ENCODE measurements at regions not wholly inside any gene's neighbourhood (a gene's known extent, or its start where the extent isn't known, plus 50 kb on each side); places are given as distances from the start of the nearest gene placed in this dataset.

GRCh38 chr18:24669502-24669901 is 209.1 kb downstream of the HRH4 start:
- H2AK5ac ChIP-seq (ENCODE audit: insufficient read length, low read length), result no peak overlapping the region
- no peak overlapping the region for H2BK120ac ChIP-seq (ENCODE audit: low read depth, low read length, poor library complexity, severe bottlenecking)
- no peak overlapping the region for H3K4ac ChIP-seq (ENCODE audit: low read depth, low read length)
- no peak overlapping the region for H4K5ac ChIP-seq (ENCODE audit: insufficient read length, low read depth, low read length)
- whole genome bisulfite sequencing (ENCODE audit: extremely low coverage, insufficient read length, low lambda C conversion rate), result no CpG with 5 or more reads among the region's 3 CpGs
- H3K4me2 ChIP-seq (ENCODE audit: insufficient read depth, insufficient read length, low read length), result no peak overlapping the region
- no peak overlapping the region for H2BK5ac ChIP-seq (ENCODE audit: insufficient read length, low read length)
- H3K23ac ChIP-seq (ENCODE audit: insufficient read length, low read depth, low read length), result no peak overlapping the region
- Mint-ChIP-seq H3K9me3 (no peaks in the 10 kb centered on the region), H3K4me1 (peaks cover 0 to 11% of the 10 kb centered on the region in 2 experiments; a peak in 2 of 4 replicates), H3K27ac (peak overlapping the region in 1 of 3 experiments; percentile 48; a peak in 1 of 7 replicates), H3K27me3 (ENCODE audit: low read depth) (no peaks in the 10 kb centered on the region), H3K4me3 (no peak overlapping the region), H3K36me3 (ENCODE audit: insufficient read depth in 1 of 3, low read depth in 3 of 3) (no peaks in the 10 kb centered on the region)
- no peak overlapping the region for H4K8ac ChIP-seq (replicated peaks; ENCODE audit: insufficient read length, low read depth, low read length)
- no peaks in the 10 kb centered on the region for H3K9me3 ChIP-seq (ENCODE audit: control insufficient read depth, low read depth, low read length)
- no peak for DNase-seq
- H3K27me3 ChIP-seq (ENCODE audit: insufficient read depth, low read length), result no peaks in the 10 kb centered on the region
- H4K20me1 ChIP-seq (ENCODE audit: control insufficient read depth, insufficient read depth, insufficient read length), result no peaks in the 10 kb centered on the region
- no peak for TF ChIP-seq CTCF (conservative IDR thresholded peaks at IDR 0.05)
- no peaks in the 10 kb centered on the region for H3K23me2 ChIP-seq (ENCODE audit: insufficient read length, low read depth, low read length, poor library complexity, severe bottlenecking)
- no peak overlapping the region for H4K91ac ChIP-seq (ENCODE audit: insufficient read length, low read depth, low read length)
- no peak overlapping the region for H3T11ph ChIP-seq (ENCODE audit: low read length)
- no peak overlapping the region for H3K18ac ChIP-seq (ENCODE audit: insufficient read length, low read depth, low read length)
- H3K79me2 ChIP-seq (ENCODE audit: insufficient read depth, low read length), result no peaks in the 10 kb centered on the region
- no peak overlapping the region for H2BK20ac ChIP-seq (ENCODE audit: low read depth, low read length, poor library complexity, severe bottlenecking)
- H3K9ac ChIP-seq (ENCODE audit: extremely low read depth, insufficient read length, low read length), result no peak overlapping the region
- H3K14ac ChIP-seq (ENCODE audit: insufficient read depth, low read length), result no peak overlapping the region; the same call in 1 of the 2 replicates
- H2BK12ac ChIP-seq (ENCODE audit: insufficient read length, low read depth, low read length), result no peak overlapping the region
- no peaks in the 10 kb centered on the region for H3K79me1 ChIP-seq (ENCODE audit: insufficient read depth, low read depth, low read length, poor library complexity, severe bottlenecking)
- H3K56ac ChIP-seq (ENCODE audit: insufficient read length, low read depth, low read length), result no peak overlapping the region
- H2BK15ac ChIP-seq (ENCODE audit: low read depth, low read length), result no peak overlapping the region
- H3K27ac ChIP-seq (ENCODE audit: insufficient read length, low read depth, low read length), result no peak overlapping the region
- H3K4me1 ChIP-seq (ENCODE audit: insufficient read depth, low read length), result no peaks in the 10 kb centered on the region
- no peak overlapping the region for H2AFZ ChIP-seq (ENCODE audit: low read length)
